SIG-M5 (cell line): ENCODE measurements at regions not wholly inside any gene's neighbourhood (a gene's known extent, or its start where the extent isn't known, plus 50 kb on each side); places are given as distances from the start of the nearest gene placed in this dataset.
"Not testable (repeated sequence)": the region's sequence is repeated elsewhere in the genome, so short reads cannot be mapped to it uniquely, and the experiment has no call there.

Experiments
- DNase-seq: peaks from one replicate; lab custom pipeline; 2025; lab: John Stamatoyannopoulos, UW

GRCh38 chr14:85873006-85873405, 343.1 kb downstream of the FLRT2 start:
- DNase-seq, result no peak

GRCh38 chr14:85867450-85867849, 337.5 kb downstream of the FLRT2 start:
- no peak for DNase-seq

- no peak for DNase-seq
Observed at GRCh38 chr14:85865701-85866100, 335.8 kb downstream of the FLRT2 start.

- no peak for DNase-seq
Observed at GRCh38 chr14:85858634-85859033, 328.7 kb downstream of the FLRT2 start.

- no peak for DNase-seq
Observed at GRCh38 chr14:85856430-85856829, 326.5 kb downstream of the FLRT2 start.

- no peak for DNase-seq
Observed at GRCh38 chr14:85853996-85854526, 324.1 kb downstream of the FLRT2 start.

GRCh38 chr14:85852906-85853305, 323.0 kb downstream of the FLRT2 start:
- no peak for DNase-seq

- not testable (repeated sequence) for DNase-seq
Observed at GRCh38 chr14:85852123-85852522, 322.2 kb downstream of the FLRT2 start.

- not testable (repeated sequence) for DNase-seq
Observed at GRCh38 chr14:85830549-85830948, 300.6 kb downstream of the FLRT2 start.

- DNase-seq, result not testable (repeated sequence)
Observed at GRCh38 chr14:85829601-85830000, 299.7 kb downstream of the FLRT2 start.

GRCh38 chr14:85824526-85824925, 294.6 kb downstream of the FLRT2 start:
- DNase-seq, result no peak

GRCh38 chr14:85822236-85822635, 292.3 kb downstream of the FLRT2 start:
- no peak for DNase-seq

GRCh38 chr14:85817430-85817829, 287.5 kb downstream of the FLRT2 start:
- DNase-seq, result no peak

- DNase-seq, result no peak
Observed at GRCh38 chr14:85813040-85813439, 283.1 kb downstream of the FLRT2 start.

GRCh38 chr14:85811340-85811739, 281.4 kb downstream of the FLRT2 start:
- no peak for DNase-seq

GRCh38 chr14:85799668-85800067, 269.7 kb downstream of the FLRT2 start:
- no peak for DNase-seq

- DNase-seq, result no peak
Observed at GRCh38 chr14:85798856-85799255, 268.9 kb downstream of the FLRT2 start.

- DNase-seq, result no peak
Observed at GRCh38 chr14:85793533-85793932, 263.6 kb downstream of the FLRT2 start.

- no peak for DNase-seq
Observed at GRCh38 chr14:85789506-85789905, 259.6 kb downstream of the FLRT2 start.

- no peak for DNase-seq
Observed at GRCh38 chr14:85788470-85789233, 258.7 kb downstream of the FLRT2 start.

- no peak for DNase-seq
Observed at GRCh38 chr14:85766295-85766694, 236.4 kb downstream of the FLRT2 start.

GRCh38 chr14:85764822-85765221, 234.9 kb downstream of the FLRT2 start:
- no peak for DNase-seq

- DNase-seq, result no peak
Observed at GRCh38 chr14:85762526-85762925, 232.6 kb downstream of the FLRT2 start.

GRCh38 chr14:85752175-85752574, 222.2 kb downstream of the FLRT2 start:
- DNase-seq, result no peak
